Activated CD8-positive, alpha-beta memory T cell treated with anti-CD3 and anti-CD28 coated beads for 1 hour (primary cell): ENCODE measurements at regions not wholly inside any gene's neighbourhood (a gene's known extent, or its start where the extent isn't known, plus 50 kb on each side); places are given as distances from the start of the nearest gene placed in this dataset.
A peak's percentile ranks its signal among the peaks of the same experiment; 100 is the strongest.
"Not testable (repeated sequence)": the region's sequence is repeated elsewhere in the genome, so short reads cannot be mapped to it uniquely, and the experiment has no call there.

Experiments
- DNase-seq, 2 donors: peaks; one replicate each; pipeline ENCODE4 v3.0.0-alpha.2; 2020; ENCODE audit warnings: low read depth in 1 of 2; ENCODE audit errors: extremely low read depth in 1 of 2

GRCh38 chr2:234571620-234572407 lies 74.9 kb upstream of the ARL4C start:
- no peak for DNase-seq

GRCh38 chr2:234570476-234570875 lies 73.6 kb upstream of the ARL4C start:
- DNase-seq: no peak

GRCh38 chr2:234569776-234570430 lies 73.0 kb upstream of the ARL4C start:
- DNase-seq: no peak

DNA sequence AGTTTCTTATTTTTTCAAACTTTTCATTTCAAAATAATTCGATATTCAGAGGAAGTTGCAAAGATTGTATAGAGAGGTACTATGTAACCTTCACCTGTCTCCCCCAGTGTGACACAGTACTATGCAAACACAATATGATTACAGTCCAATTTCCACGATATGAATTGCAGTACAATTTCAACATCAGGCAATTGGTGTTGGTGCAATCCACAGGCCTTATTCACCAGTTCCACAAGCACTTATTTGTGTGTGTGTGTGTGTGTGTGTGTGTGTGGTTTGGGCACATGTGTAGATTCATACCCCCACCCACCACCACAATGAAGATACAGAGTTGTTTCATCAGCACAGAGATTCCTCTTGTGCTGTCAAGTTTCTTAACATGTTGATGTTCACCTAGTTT lies 69.7 kb upstream of the ARL4C start:
- no peak for DNase-seq

DNA sequence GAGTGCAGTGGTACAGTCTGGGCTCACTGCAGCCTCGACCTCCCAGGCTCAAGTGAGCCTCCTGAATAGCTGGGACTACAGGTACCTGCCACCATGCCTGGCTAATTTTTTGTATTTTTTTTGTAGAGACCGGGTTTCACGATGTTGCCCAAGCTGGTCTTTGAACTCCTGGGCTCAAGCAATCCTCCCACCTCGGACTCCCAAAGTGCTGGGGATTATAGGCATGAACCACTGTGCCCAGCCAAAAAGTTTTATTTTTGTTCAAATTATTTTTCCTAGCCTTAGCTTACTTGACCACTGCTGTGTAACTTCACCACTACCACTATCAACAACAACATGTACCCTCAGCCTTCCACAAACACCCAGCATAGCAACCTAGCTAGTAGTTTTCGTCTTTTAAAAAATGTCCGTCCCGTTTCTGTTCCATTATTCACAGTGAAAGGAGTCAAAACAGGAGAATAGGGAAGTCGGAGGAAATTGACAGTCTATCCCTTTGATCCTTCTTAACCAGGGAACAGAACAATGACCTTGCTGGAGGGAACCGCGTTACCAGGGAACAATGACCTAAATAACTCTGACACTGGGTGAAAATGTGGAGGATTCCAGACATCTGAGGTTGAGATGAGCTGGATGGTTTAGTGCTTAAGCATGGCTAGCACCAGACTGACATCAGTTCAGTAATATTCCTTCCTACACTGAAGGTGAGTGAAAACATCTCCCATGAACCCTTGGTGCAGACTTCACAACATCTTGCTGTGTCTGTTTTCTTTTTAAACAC lies 69.2 kb upstream of the ARL4C start:
- DNase-seq: no peak

GRCh38 chr2:234565201-234565600 lies 68.3 kb upstream of the ARL4C start:
- DNase-seq: no peak

DNA sequence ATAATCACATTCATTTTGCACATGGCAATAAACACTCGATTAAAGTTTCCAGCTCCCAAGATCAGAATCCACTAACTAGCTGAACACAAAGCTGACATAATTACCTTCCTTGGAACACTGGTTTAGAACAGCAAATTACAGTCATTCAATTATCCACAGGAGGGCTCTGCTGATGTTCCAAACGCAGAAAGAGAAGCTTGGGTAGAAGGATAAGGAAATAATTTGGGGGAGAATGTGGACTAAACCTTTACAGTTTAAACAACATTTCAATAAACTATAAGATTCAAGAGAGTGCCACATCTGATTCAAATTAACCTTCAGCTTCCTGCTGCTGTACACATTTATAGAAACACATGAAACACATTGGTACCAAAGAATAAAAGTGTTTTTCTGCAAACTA lies 67.8 kb upstream of the ARL4C start:
- no peak for DNase-seq

GRCh38 chr2:234559609-234560008 lies 62.7 kb upstream of the ARL4C start:
- DNase-seq: no peak

- DNase-seq: no peak
Observed at GRCh38 chr2:234558642-234559041, 61.8 kb upstream of the ARL4C start.

DNA sequence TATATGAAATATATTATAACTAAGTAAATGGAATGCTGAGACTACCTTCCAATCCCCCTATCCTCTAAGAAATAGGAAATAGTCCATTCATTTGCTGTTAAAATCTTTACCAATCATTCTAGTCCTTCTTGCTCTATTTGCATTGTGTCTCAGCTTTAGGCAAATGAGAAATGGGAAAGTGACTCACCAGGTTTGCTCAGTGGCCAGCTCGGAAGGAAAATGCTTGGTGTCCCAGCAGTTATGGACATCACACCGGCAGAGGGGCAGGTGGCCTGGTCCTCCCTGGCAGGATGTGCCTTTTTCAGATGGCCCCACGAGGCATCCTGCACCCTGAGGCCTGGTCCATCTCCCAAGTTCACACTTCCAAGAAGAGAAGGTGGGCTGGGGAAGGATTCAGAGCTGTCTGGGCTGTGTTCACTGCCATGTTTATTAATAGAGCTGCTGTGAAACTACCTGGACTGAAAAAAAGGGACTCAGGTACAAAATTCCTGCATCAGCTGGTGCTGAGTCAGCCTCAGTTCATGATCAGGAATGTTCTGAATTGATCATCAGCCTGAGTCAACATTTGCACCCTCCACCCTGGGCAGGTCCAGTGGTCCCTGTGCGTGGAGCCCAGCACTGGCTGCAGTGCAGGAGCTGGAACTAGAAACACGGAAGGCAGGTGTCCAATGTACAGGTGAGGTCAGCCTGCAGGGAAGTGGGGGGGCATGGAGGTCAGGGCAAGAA lies 60.1 kb upstream of the ARL4C start:
- DNase-seq: no peak

- DNase-seq: no peak
Observed at GRCh38 chr2:234555616-234556249, 58.9 kb upstream of the ARL4C start.

GRCh38 chr2:234555161-234555560 lies 58.3 kb upstream of the ARL4C start:
- no peak for DNase-seq

GRCh38 chr2:234553223-234553622 lies 56.3 kb upstream of the ARL4C start:
- not testable (repeated sequence) for DNase-seq

- peak; percentile 7 to 23 for DNase-seq
Observed at GRCh38 chr2:234550511-234551107, 53.7 kb upstream of the ARL4C start.

DNA sequence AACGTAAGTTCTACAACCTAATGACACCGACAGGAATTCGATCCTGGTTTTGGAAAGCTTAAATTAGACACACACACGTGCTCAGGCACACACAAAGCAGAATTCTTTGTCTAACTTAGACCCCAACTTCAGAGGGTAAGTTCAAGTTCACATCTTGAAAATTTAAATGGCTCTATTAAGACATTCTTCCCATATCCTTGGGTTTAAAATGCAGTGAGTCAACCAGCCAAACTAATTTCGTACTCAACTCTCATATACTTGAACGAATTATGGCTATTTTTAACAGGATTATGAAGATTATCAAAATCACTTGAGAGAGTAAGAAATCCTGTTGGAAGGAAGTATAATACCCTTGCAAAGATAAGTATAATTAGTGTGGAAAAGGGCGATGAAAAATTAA lies 53.2 kb upstream of the ARL4C start:
- DNase-seq: no peak

- DNase-seq: no peak
Observed at GRCh38 chr2:234548695-234549420, 52.0 kb upstream of the ARL4C start.

GRCh38 chr2:234546770-234547169 lies 49.9 kb upstream of the ARL4C start:
- DNase-seq: no peak
